ENCODE measurements at regions not wholly inside any gene's neighbourhood (a gene's known extent, or its start where the extent isn't known, plus 50 kb on each side); places are given as distances from the start of the nearest gene placed in this dataset.

GRCh38 chr21:23699402-23699801 lies 1907.9 kb downstream of the MRPL39 start:
- TF ChIP-seq POLR2AphosphoS5 (IDR thresholded peaks at IDR 0.05; ENCODE audit: low read depth, low read length) (no peak), TAF1 (IDR thresholded peaks at IDR 0.05; ENCODE audit: low read depth, low read length) (no peak), SPI1 (IDR thresholded peaks at IDR 0.05; ENCODE audit: low read depth, low read length) (no peak), POLR2A (IDR thresholded peaks at IDR 0.05; ENCODE audit: low read depth, low read length) (no peak), PAX5 (IDR thresholded peaks at IDR 0.05; ENCODE audit: insufficient read depth, low read length, severe bottlenecking) (no peak), POU2F2 (IDR thresholded peaks at IDR 0.05; ENCODE audit: low read depth, low read length) (no peak)
- no peak for FAIRE-seq

DNA sequence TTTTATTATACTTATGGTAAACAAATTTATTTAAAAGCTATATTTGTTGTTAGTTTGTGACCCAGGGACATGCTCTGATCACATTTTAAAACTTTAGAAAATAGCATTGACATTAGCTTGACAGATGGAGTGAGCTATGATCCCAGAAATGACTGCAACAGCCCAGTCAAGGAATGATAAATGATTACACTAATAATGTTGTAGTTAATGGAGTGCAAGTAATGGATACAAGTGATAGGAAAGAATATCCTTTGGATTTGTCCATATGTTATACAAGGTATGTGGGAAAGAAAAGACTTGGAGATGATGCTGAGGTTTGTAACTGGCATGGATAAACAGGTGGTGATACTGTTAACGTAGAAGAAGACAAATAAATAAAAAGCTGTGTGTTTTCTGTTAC lies 1908.7 kb downstream of the MRPL39 start:
- FAIRE-seq (no peak), DNase-seq (ENCODE audit: insufficient read length, low spot score) (no peak)
- TF ChIP-seq PAX5 (IDR thresholded peaks at IDR 0.05; ENCODE audit: insufficient read depth, low read length, severe bottlenecking): no peak

More at GRCh38 chr21:23699402-23699801, 1907.9 kb downstream of the MRPL39 start:
- no peak for DNase-seq (ENCODE audit: insufficient read length, low spot score)

DNA sequence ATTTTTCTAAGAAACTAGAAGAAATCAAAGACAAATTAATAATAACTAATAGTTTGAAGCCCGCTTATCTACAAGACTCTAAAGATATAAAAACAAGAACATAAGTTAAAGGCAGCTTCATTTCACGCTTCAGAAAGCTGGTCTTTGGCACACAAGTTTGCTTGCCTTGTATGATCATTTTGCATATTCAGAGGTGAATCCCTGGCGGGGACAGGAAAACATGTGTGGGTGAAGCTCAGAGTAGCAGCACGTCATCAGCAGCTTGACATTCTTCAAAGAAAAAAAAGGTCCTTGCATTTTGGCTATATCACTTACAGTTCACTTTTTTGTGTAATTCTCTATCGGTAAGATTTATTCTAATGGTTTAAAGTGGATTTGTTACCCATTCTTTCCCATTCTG lies 1911.8 kb downstream of the MRPL39 start:
- DNase-seq (ENCODE audit: insufficient read length, low spot score): no peak
- FAIRE-seq: no peak
- peak; percentile 18; the same call in 1 of the 2 replicates for TF ChIP-seq POU2F2 (IDR thresholded peaks at IDR 0.05; ENCODE audit: low read depth, low read length)
- no peak for TF ChIP-seq TAF1 (IDR thresholded peaks at IDR 0.05; ENCODE audit: low read depth, low read length)
- no peak for TF ChIP-seq POLR2AphosphoS5 (IDR thresholded peaks at IDR 0.05; ENCODE audit: low read depth, low read length)
- TF ChIP-seq PAX5 (IDR thresholded peaks at IDR 0.05; ENCODE audit: insufficient read depth, low read length, severe bottlenecking): no peak

DNA sequence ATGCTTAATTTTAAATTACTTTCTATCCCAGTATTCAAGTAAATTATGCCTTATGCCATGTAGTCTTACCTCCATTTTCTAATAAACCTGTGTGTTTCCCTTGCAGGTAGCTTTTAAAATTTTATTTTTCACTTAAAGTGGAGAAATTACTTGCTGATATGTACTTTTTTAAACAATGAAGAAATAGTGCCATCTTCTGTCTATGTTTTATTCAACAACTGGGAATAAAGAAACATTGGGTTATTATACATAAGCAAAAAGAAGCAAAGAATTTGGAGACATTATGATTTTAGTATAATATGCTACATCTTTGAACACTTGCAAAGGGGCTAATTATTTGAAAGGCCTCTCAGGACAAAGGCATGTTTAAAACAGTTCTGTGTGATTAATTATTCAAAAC lies 1912.9 kb downstream of the MRPL39 start:
- no peak for DNase-seq (ENCODE audit: insufficient read length, low spot score)
- TF ChIP-seq POU2F2 (IDR thresholded peaks at IDR 0.05; ENCODE audit: low read depth, low read length) (no peak), SPI1 (IDR thresholded peaks at IDR 0.05; ENCODE audit: low read depth, low read length) (no peak), TAF1 (IDR thresholded peaks at IDR 0.05; ENCODE audit: low read depth, low read length) (no peak), POLR2A (IDR thresholded peaks at IDR 0.05; ENCODE audit: low read depth, low read length) (no peak), POLR2AphosphoS5 (IDR thresholded peaks at IDR 0.05; ENCODE audit: low read depth, low read length) (no peak), PAX5 (IDR thresholded peaks at IDR 0.05; ENCODE audit: insufficient read depth, low read length, severe bottlenecking) (no peak)

GRCh38 chr21:23690316-23690715 lies 1917.0 kb downstream of the MRPL39 start:
- DNase-seq (ENCODE audit: insufficient read length, low spot score): no peak
- TF ChIP-seq PAX5 (IDR thresholded peaks at IDR 0.05; ENCODE audit: insufficient read depth, low read length, severe bottlenecking): no peak
- no peak for TF ChIP-seq SPI1 (IDR thresholded peaks at IDR 0.05; ENCODE audit: low read depth, low read length)
- no peak for TF ChIP-seq POLR2AphosphoS5 (IDR thresholded peaks at IDR 0.05; ENCODE audit: low read depth, low read length)
- TF ChIP-seq POLR2A (IDR thresholded peaks at IDR 0.05; ENCODE audit: low read depth, low read length): no peak
- TF ChIP-seq TAF1 (IDR thresholded peaks at IDR 0.05; ENCODE audit: low read depth, low read length): no peak
- no peak for TF ChIP-seq POU2F2 (IDR thresholded peaks at IDR 0.05; ENCODE audit: low read depth, low read length)
- no peak for FAIRE-seq

More for the DNA sequence above, 1912.9 kb downstream of the MRPL39 start:
- no peak for FAIRE-seq

DNA sequence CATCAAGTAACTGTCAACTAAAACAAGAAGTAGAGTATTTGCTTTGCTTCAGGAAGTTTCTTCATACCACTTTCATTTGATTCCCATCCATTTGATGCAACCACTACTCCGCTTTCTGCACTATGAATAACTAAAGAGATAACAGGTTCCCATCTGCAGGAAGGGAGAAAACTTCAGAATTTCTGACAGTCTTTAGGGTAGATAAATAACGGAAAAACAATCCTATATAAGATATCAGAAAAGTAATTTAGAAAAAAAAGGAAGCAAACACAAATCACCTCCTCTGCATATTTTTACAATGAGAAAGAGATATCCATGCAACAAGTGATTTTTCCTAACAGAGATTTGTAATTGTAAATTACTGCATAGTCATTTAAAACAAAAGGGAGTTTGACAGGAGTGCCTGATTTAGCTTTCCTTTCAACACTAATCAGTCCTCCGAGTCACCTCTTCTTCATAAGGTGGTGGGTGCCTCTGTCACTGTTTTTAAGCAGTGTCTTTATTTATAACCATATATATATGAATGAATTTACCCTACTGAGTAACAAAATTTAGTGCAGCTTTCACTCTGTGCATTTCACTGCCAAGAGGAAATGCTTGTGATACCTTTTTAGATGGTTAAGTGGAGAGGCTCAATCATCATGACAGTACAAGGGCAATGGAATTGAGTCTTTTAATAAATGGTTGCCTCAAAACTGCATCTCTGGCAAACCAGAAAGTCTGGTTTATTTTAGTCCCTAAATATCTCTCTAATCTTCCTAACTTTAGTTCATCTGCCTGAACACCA lies 1920.4 kb downstream of the MRPL39 start:
- FAIRE-seq: no peak

DNA sequence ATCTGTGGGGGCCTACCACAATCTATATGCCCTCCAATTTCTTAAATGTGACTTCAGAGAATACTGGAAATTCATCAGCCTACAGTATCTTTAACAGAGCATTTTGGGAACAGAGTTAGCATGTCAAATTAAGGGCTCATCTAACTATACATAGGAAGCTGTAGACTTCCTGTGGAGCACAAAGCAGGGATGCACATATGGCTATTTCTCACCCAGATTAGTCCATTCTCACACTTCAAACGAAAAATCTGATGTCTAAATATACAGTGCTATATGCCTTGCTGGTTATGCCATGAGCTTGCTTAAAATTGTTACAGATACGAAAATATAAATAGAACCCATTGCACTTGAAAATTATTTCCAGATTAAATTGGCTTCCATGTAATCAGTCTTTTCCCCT lies 1922.8 kb downstream of the MRPL39 start:
- FAIRE-seq: no peak
- no peak for TF ChIP-seq POLR2A (IDR thresholded peaks at IDR 0.05; ENCODE audit: low read depth, low read length)
- TF ChIP-seq POLR2AphosphoS5 (IDR thresholded peaks at IDR 0.05; ENCODE audit: low read depth, low read length): no peak
- TF ChIP-seq SPI1 (IDR thresholded peaks at IDR 0.05; ENCODE audit: low read depth, low read length): no peak
- no peak for TF ChIP-seq POU2F2 (IDR thresholded peaks at IDR 0.05; ENCODE audit: low read depth, low read length)
- no peak for TF ChIP-seq PAX5 (IDR thresholded peaks at IDR 0.05; ENCODE audit: insufficient read depth, low read length, severe bottlenecking)
- TF ChIP-seq TAF1 (IDR thresholded peaks at IDR 0.05; ENCODE audit: low read depth, low read length): no peak
- DNase-seq (ENCODE audit: insufficient read length, low spot score): no peak

More for the DNA sequence above, 1920.4 kb downstream of the MRPL39 start:
- TF ChIP-seq POLR2AphosphoS5 (IDR thresholded peaks at IDR 0.05; ENCODE audit: low read depth, low read length) (no peak), TAF1 (IDR thresholded peaks at IDR 0.05; ENCODE audit: low read depth, low read length) (no peak), POU2F2 (IDR thresholded peaks at IDR 0.05; ENCODE audit: low read depth, low read length) (no peak), SPI1 (IDR thresholded peaks at IDR 0.05; ENCODE audit: low read depth, low read length) (no peak), PAX5 (IDR thresholded peaks at IDR 0.05; ENCODE audit: insufficient read depth, low read length, severe bottlenecking) (no peak), POLR2A (IDR thresholded peaks at IDR 0.05; ENCODE audit: low read depth, low read length) (no peak)
- DNase-seq (ENCODE audit: insufficient read length, low spot score): no peak

GRCh38 chr21:23664193-23664694 lies 1943.0 kb downstream of the MRPL39 start:
- FAIRE-seq (no peak), DNase-seq (ENCODE audit: insufficient read length, low spot score) (no peak)
- TF ChIP-seq TAF1 (IDR thresholded peaks at IDR 0.05; ENCODE audit: low read depth, low read length): no peak
- TF ChIP-seq POU2F2 (IDR thresholded peaks at IDR 0.05; ENCODE audit: low read depth, low read length): no peak
- TF ChIP-seq POLR2A (IDR thresholded peaks at IDR 0.05; ENCODE audit: low read depth, low read length): no peak
- TF ChIP-seq POLR2AphosphoS5 (IDR thresholded peaks at IDR 0.05; ENCODE audit: low read depth, low read length): no peak
- no peak for TF ChIP-seq PAX5 (IDR thresholded peaks at IDR 0.05; ENCODE audit: insufficient read depth, low read length, severe bottlenecking)
- no peak for TF ChIP-seq SPI1 (IDR thresholded peaks at IDR 0.05; ENCODE audit: low read depth, low read length)

DNA sequence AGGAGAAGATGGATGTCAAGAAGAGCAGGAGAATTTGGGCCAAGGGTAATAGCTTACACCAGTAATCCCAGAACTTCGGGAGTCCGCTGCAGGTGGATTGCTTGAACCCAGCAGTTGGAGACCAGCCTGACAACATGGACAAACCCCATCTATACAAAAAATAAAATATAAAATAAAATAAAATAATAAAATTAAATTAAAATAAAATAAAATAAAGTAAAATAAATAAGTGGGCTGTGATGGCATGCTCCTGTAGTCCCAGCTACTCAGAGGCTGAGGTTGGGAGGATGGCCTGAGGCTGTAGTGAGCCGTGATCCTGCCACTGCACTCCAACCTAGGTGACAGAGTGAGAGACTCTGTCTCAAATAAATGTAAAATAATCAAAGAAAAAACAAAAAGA lies 1946.7 kb downstream of the MRPL39 start:
- DNase-seq (ENCODE audit: insufficient read length, low spot score): no peak
- no peak for FAIRE-seq
- TF ChIP-seq POLR2AphosphoS5 (IDR thresholded peaks at IDR 0.05; ENCODE audit: low read depth, low read length): no peak
- no peak for TF ChIP-seq PAX5 (IDR thresholded peaks at IDR 0.05; ENCODE audit: insufficient read depth, low read length, severe bottlenecking)
- TF ChIP-seq TAF1 (IDR thresholded peaks at IDR 0.05; ENCODE audit: low read depth, low read length): no peak
- TF ChIP-seq SPI1 (IDR thresholded peaks at IDR 0.05; ENCODE audit: low read depth, low read length): no peak

DNA sequence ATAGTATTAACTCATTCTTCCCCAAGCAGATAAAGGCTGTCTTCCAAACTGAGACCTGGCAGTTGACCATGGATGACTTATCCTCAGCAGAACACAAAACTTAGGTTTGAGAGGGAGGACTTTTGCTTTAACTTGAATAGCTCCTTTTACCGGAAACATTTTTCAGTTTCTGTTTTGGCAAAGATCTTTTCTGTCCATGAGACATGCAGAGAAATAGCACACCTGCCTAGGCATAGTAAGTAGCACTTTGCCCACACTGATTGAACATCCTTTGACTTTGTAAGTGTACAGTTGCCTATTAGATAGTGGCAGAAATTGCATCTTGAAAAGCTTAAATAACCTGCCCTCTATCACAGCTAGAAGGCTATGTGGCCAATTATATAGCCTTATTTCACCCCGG lies 1962.5 kb downstream of the MRPL39 start:
- TF ChIP-seq POLR2A (IDR thresholded peaks at IDR 0.05; ENCODE audit: low read depth, low read length): no peak
- no peak for TF ChIP-seq TAF1 (IDR thresholded peaks at IDR 0.05; ENCODE audit: low read depth, low read length)
- TF ChIP-seq SPI1 (IDR thresholded peaks at IDR 0.05; ENCODE audit: low read depth, low read length): no peak
- TF ChIP-seq POU2F2 (IDR thresholded peaks at IDR 0.05; ENCODE audit: low read depth, low read length): no peak
- no peak for DNase-seq (ENCODE audit: insufficient read length, low spot score)
- FAIRE-seq: no peak
